Sciatic nerve (tissue), 2 donors: ENCODE measurements at regions not wholly inside any gene's neighbourhood (a gene's known extent, or its start where the extent isn't known, plus 50 kb on each side); places are given as distances from the start of the nearest gene placed in this dataset.
"Not testable (repeated sequence)": the region's sequence is repeated elsewhere in the genome, so short reads cannot be mapped to it uniquely, and the experiment has no call there.

Experiments
- ATAC-seq: fragments of 200-7000 bp; cut with Tn5 transposase; one replicate; pipeline ENCODE4 v1.9.1; 2020; ENCODE audit warnings: mild to moderate bottlenecking, moderate library complexity
- DNase-seq: peaks from one replicate; pipeline ENCODE4 v3.0.0-alpha.2; 2020; ENCODE audit warnings: low spot score
- intact Hi-C: fragments of 100-400 bp; cut with DNase I; formaldehyde crosslinking; loops from one replicate; pipeline ENCODE4 v1.14.2; 2022
- donor health status: DM: no; HTN: no; CAD: no.
- donor health status: DM: no; HTN: no; CAD: no.

GRCh38 chr7:57060506-57060905, 71.7 kb downstream of the ZNF479 start:
- intact Hi-C loops, ATAC-seq, DNase-seq: not testable (repeated sequence)

- intact Hi-C loops, DNase-seq, ATAC-seq: not testable (repeated sequence)
These were observed 115.9 kb downstream of the ZNF479 start for GRCh38 chr7:57016341-57016740.

GRCh38 chr7:57013707-57014106, 118.5 kb downstream of the ZNF479 start:
- DNase-seq, intact Hi-C loops: not testable (repeated sequence)
- peak; percentile 42 for ATAC-seq

GRCh38 chr7:57012907-57013306, 119.3 kb downstream of the ZNF479 start:
- intact Hi-C loops, DNase-seq: not testable (repeated sequence)
- peak; percentile 41 for ATAC-seq

DNA sequence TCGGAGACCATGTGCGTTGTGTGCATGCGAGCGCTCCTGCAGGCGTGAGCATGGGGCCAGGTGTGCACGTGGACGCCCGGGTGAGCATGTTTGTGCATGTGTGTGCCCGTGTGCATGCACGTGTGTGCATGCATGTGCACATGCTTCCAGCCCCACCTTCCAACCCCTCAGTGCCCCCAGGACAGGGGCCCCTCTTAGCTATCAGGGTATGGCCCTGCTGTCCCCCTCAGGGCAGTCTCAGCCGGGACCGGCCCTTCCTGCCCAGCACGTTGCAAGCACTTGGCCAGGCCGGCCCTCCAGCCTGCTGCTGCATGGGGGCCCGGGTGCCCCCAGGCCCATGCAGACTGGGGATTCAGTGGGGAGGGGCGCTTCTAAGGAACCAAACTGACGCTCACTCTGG, 123.0 kb downstream of the ZNF479 start:
- DNase-seq, intact Hi-C loops: not testable (repeated sequence)
- peak; percentile 42 for ATAC-seq

- intact Hi-C loops, ATAC-seq, DNase-seq: not testable (repeated sequence)
These were observed 126.3 kb downstream of the ZNF479 start for GRCh38 chr7:57005974-57006373.

DNA sequence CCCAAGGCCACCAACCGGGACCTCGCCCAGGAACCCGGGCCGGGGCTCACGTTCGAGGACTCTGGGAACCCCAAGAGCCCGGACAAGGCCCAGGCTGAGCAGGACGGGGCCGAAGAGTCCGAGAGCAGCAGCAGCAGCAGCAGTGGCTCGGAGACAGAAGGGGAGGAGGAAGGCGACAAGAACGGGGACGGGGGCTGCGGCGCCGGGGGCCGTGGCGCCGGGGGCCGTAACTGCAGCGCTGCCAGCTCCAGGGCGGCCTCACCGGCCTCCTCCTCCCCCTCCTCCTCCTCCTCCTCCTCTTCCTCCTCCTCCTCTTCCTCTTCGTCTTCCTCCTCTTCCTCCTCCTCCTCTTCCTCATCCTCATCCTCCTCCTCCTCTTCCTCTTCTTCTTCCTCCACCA, 128.4 kb downstream of the ZNF479 start:
- ATAC-seq, intact Hi-C loops, DNase-seq: not testable (repeated sequence)

- DNase-seq, ATAC-seq, intact Hi-C loops: not testable (repeated sequence)
These were observed 130.3 kb downstream of the ZNF479 start for GRCh38 chr7:57001926-57002325.

GRCh38 chr7:56993779-56994178, 138.5 kb downstream of the ZNF479 start:
- DNase-seq, intact Hi-C loops, ATAC-seq: not testable (repeated sequence)

DNA sequence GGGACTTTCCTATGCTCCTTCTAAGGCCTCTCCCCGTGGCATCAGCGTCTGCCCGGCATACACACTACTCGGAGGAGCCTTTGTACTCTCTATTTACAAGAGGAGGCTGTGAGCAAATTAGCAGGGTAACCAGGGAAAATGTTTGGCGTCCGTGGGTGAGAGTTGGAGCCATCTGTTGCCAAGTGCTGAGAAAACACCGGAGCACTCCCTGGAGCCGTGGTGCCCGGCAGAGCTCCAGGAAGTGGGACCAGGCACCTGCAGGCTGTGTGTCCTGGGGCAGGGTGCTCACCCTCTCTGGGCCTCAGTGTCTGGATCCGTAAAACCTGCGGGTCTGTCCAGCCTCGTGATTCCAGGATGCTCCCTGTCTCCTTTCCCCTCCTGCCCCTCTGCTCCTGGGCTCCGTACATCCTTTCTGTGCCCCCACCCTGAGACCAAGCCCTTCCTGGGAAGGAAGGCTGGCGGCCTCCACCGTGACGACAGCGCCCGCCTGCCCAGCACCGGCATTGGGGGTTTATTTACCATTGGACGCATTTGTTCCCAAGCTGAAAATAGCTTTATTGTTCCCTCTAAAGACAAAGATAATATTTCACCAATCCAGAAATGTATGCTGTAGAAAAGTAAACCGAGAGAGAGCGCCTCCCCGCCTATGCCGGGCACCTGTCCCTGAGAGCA, 174.4 kb downstream of the ZNF479 start:
- ATAC-seq = peak; percentile 20
- intact Hi-C loops, DNase-seq: not testable (repeated sequence)

GRCh38 chr7:56957086-56957485, 175.2 kb downstream of the ZNF479 start:
- DNase-seq = not testable (repeated sequence)
- peak; percentile 33 for ATAC-seq

DNA sequence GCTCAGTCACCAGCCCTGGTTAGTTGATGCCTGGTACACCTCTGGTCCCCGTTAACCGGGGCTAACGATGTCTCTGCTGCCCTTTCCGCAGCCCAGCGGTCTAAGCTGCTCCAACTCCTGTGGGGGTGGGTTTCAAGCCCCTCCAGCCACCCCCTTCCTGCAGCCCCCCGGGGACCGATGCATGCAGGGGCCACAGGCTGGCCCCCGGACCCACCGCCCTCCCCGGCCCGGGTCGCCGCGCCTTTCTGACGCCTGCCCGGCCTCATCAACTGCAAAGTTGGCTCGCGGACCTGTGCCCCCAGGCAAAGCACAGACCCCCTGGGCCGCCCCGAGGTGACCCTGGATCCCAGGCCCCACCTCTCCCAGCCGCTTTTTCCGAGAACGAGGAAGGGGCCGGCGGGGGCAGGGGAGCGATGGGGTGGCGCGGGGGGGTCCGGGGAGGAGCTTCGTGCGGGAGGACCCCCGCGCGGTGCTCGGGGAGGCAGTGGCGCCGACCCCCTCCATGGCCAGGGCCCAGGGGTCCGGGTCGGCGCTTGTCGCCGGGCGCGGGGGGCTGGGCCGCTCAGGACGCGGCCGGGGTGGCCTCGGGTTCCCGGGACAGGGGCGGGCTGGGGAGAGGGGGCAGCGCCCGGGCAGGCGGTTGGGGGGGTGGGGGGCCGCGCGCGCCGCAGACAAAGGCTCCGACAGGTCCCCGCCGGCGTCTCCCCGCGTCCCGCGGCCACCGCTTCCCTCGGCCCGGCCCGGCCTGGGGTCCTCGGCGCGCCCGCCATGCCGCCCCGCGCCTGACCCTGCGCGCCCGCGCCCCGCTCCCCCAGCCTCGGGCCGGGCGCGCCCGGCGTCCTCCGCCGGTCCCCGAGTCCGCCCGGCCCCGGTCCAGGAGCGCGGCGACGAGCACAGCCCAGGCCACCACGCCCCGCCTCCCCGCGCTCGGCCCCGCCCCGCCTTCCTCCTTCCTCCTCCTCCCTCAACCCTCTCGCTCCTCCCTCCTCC, 183.6 kb downstream of the ZNF479 start:
- DNase-seq, intact Hi-C loops, ATAC-seq: not testable (repeated sequence)

More at GRCh38 chr7:56957086-56957485, 175.2 kb downstream of the ZNF479 start:
- intact Hi-C loops = not testable (repeated sequence)

- ATAC-seq, intact Hi-C loops, DNase-seq: not testable (repeated sequence)
These were observed 192.2 kb downstream of the ZNF479 start for GRCh38 chr7:56940050-56940449.

GRCh38 chr7:56923892-56924291, 208.3 kb downstream of the ZNF479 start:
- ATAC-seq, intact Hi-C loops, DNase-seq: not testable (repeated sequence)

DNA sequence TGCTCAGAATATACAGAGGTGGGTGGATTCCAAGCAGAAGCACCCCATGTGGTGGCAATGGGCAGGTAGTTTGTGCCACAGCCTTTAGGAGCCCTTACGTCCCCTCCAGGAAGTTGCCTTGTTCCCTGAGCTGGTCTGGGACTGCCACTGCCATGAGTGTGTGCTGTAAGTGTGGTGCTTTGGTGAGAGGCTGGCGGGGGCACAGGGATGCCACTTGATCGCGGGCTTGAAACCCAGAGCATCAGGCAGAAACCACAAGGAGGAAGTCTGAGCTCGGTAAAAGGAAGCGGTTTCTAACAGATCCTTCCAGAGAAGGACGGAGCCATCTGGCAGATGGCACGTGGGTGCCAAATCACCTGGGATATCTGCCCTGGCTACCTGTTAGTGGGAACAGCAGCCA, 221.3 kb downstream of the ZNF479 start:
- intact Hi-C loops, DNase-seq: not testable (repeated sequence)

GRCh38 chr7:56889454-56889853, 242.8 kb downstream of the ZNF479 start:
- DNase-seq, ATAC-seq, intact Hi-C loops: not testable (repeated sequence)

More for the DNA sequence above, 221.3 kb downstream of the ZNF479 start:
- not testable (repeated sequence) for ATAC-seq

DNA sequence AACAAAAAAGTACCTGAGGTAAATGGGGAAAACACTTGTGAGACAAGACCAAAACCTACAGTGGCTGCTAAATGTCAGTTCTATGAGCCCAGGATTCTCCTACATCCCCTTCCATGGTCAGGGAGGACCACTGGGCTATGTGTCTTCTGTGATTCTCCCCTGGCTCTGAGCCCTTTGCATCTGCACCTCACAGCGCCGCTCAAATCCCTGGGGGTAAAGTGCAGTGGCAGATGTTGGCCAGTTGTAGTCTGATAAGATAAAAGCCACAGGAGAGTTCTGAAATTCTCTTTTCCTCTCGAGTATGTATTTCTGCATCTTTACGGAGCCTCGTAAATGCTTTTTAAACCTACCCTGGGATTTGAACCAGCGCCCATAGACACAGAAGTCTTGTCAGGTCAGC, 247.1 kb downstream of the ZNF479 start:
- DNase-seq, ATAC-seq, intact Hi-C loops: not testable (repeated sequence)

- intact Hi-C loops, DNase-seq, ATAC-seq: not testable (repeated sequence)
These were observed 249.9 kb downstream of the ZNF479 start for GRCh38 chr7:56882318-56882717.
